IMR-90 (cell line): ENCODE measurements at regions not wholly inside any gene's neighbourhood (a gene's known extent, or its start where the extent isn't known, plus 50 kb on each side); places are given as distances from the start of the nearest gene placed in this dataset.

ENCODE experiments used
- ATAC-seq: fragments of 200-7000 bp; cut with Tn5 transposase; 2 replicates; pipeline ENCODE4 v1.9.1; 2020; ENCODE audit warnings: low read depth, mild to moderate bottlenecking, moderate library complexity
- BruUV-seq: library from RNA; stranded (reverse); fragments of 400-500 nt; replicated peaks from 2 replicates; lab custom pipeline; 2021; lab: Mats Ljungman, UMichigan
- CTCF ChIA-PET: fragments of 300-600 bp; formaldehyde crosslinking; extraction: SDS; loops from one replicate; lab custom pipeline; 2021; ENCODE audit warnings: antibody characterized with exemption; lab: Yijun Ruan, JAX
- POLR2A ChIA-PET: fragments of 300-600 bp; sonication (Branson Sonifier 250); formaldehyde crosslinking; loops from one replicate; lab custom pipeline; 2022; ENCODE audit warnings: antibody characterized with exemption; ENCODE audit not compliant: unreplicated experiment; lab: Charles Lee
- DNase-seq: peaks from one replicate; pipeline ENCODE4 v3.0.0; 2013
- H2AFZ ChIP-seq: replicated peaks from 2 replicates; pipeline ENCODE3; 2013; ENCODE audit warnings: low read length, mild to moderate bottlenecking; ENCODE audit not compliant: poor library complexity
- H2AK5ac ChIP-seq: 2 replicates; pipeline ENCODE4 v1.6.1; 2013; ENCODE audit warnings: low read depth, low read length, inconsistent platforms
- H2AK9ac ChIP-seq: replicated peaks from 2 replicates; pipeline ENCODE3; 2013; ENCODE audit warnings: mild to moderate bottlenecking, low read depth, low read length, moderate library complexity; ENCODE audit not compliant: poor library complexity
- H2BK120ac ChIP-seq: 2 replicates; pipeline ENCODE4 v1.6.1; 2013; ENCODE audit warnings: low read depth, low read length, inconsistent platforms
- H2BK15ac ChIP-seq: 3 replicates; pipeline ENCODE4 v1.6.1; 2013; ENCODE audit warnings: low read depth, low read length, inconsistent platforms
- H2BK20ac ChIP-seq: 2 replicates; pipeline ENCODE4 v1.6.1; 2013; ENCODE audit warnings: low read depth, mild to moderate bottlenecking, inconsistent platforms, low read length, moderate library complexity
- H2BK5ac ChIP-seq: 2 replicates; pipeline ENCODE4 v1.6.1; 2013; ENCODE audit warnings: mild to moderate bottlenecking, low read depth, low read length, inconsistent platforms; ENCODE audit not compliant: poor library complexity, severe bottlenecking
- H3K14ac ChIP-seq: replicated peaks from 2 replicates; pipeline ENCODE4 v1.6.1; 2013; ENCODE audit warnings: low read depth, low read length, inconsistent platforms
- H3K18ac ChIP-seq: 2 replicates; pipeline ENCODE4 v1.6.1; 2013; ENCODE audit warnings: low read depth, low read length, control low read depth
- H3K23ac ChIP-seq: 2 replicates; pipeline ENCODE4 v1.6.1; 2013; ENCODE audit warnings: low read depth, low read length, inconsistent platforms
- H3K27ac ChIP-seq: 2 replicates; pipeline ENCODE4 v1.5.1; 2013; ENCODE audit warnings: mild to moderate bottlenecking, control low read depth, low read length; ENCODE audit not compliant: insufficient read depth
- H3K27me3 ChIP-seq: 2 replicates; pipeline ENCODE4 v1.6.1; 2013; ENCODE audit warnings: low read length; ENCODE audit not compliant: control insufficient read depth, insufficient read depth
- H3K36me3 ChIP-seq: 2 replicates; pipeline ENCODE4 v1.6.1; 2013; ENCODE audit warnings: low read length, mixed read lengths; ENCODE audit not compliant: control insufficient read depth, insufficient read depth
- H3K4ac ChIP-seq: 2 replicates; pipeline ENCODE4 v1.6.1; 2013; ENCODE audit warnings: low read depth, low read length, inconsistent platforms
- H3K4me1 ChIP-seq: 2 replicates; pipeline ENCODE4 v1.6.1; 2013; ENCODE audit warnings: low read length, mixed read lengths; ENCODE audit not compliant: control insufficient read depth, insufficient read depth
- H3K4me2 ChIP-seq: 2 replicates; pipeline ENCODE4 v1.6.1; 2013; ENCODE audit warnings: low read depth, mild to moderate bottlenecking, control low read depth, low read length, moderate library complexity
- H3K4me3 ChIP-seq: 2 replicates; pipeline ENCODE4 v1.5.1; 2013; ENCODE audit warnings: low read depth, mild to moderate bottlenecking, control low read depth, low read length, moderate library complexity; ENCODE audit not compliant: insufficient read depth
- H3K56ac ChIP-seq: 2 replicates; pipeline ENCODE4 v1.6.1; 2013; ENCODE audit warnings: low read length, inconsistent platforms; ENCODE audit not compliant: insufficient read depth; ENCODE audit errors: extremely low read depth
- H3K79me1 ChIP-seq, 2 experiments: 2 replicates each; pipeline ENCODE4 v1.6.1; 2013; ENCODE audit warnings: low read length in 2 of 2, inconsistent platforms in 1 of 2, low read depth in 1 of 2
- H3K9ac ChIP-seq: 2 replicates; pipeline ENCODE4 v1.6.1; 2013; ENCODE audit warnings: low read depth, low read length, control low read depth
- H3K9me1 ChIP-seq: 2 replicates; pipeline ENCODE4 v1.6.1; 2013; ENCODE audit warnings: low read length, inconsistent platforms; ENCODE audit not compliant: insufficient read depth
- H3K9me3 ChIP-seq: 2 replicates; pipeline ENCODE4 v1.6.1; 2013; ENCODE audit warnings: low read length; ENCODE audit not compliant: control insufficient read depth, insufficient read depth
- H4K20me1 ChIP-seq: 2 replicates; pipeline ENCODE4 v1.6.1; 2013; ENCODE audit warnings: low read length, inconsistent platforms; ENCODE audit not compliant: insufficient read depth
- H4K5ac ChIP-seq: 2 replicates; pipeline ENCODE4 v1.6.1; 2013; ENCODE audit warnings: mild to moderate bottlenecking, low read depth, low read length, control low read depth
- H4K8ac ChIP-seq, 2 experiments: 2 replicates each; pipeline ENCODE4 v1.6.1; 2013; ENCODE audit warnings: low read depth in 2 of 2, low read length in 2 of 2, control low read depth in 1 of 2, inconsistent platforms in 1 of 2
- H4K91ac ChIP-seq: 2 replicates; pipeline ENCODE4 v1.6.1; 2013; ENCODE audit warnings: low read depth, low read length, inconsistent platforms; ENCODE audit not compliant: insufficient read depth
- SMC3 ChIP-seq: fragments of 150-350 bp; IDR thresholded peaks from 2 replicates; pipeline ENCODE4 v1.6.1; 2016; ENCODE audit warnings: low read depth, mild to moderate bottlenecking, antibody characterized with exemption, low read length, moderate library complexity
- WGBS, 2 experiments: methylation state at CpG; one replicate each; pipeline versions ENCODE4 v1.1.5 to v1.1.7; 2013; ENCODE audit warnings: missing lambda C conversion rate in 2 of 2; ENCODE audit not compliant: insufficient read length in 1 of 2; ENCODE audit errors: extremely low coverage in 2 of 2; 5-methylcytosine and 5-hydroxymethylcytosine counted together
- dilution Hi-C: fragments of 300-500 bp; cut with HindIII; formaldehyde crosslinking; loops from one replicate; pipeline ENCODE4 v1.14.3; 2018; ENCODE audit warnings: low sequenced_read_pairs; ENCODE audit not compliant: unreplicated experiment
- in situ Hi-C: fragments of 300-500 bp; cut with MboI; formaldehyde crosslinking; loops from 3 replicates; pipeline ENCODE4 v1.14.3; 2019; ENCODE audit warnings: low sequenced_read_pairs, inconsistent platforms, mixed read lengths
- intact Hi-C: fragments of 100-400 bp; cut with micrococcal nuclease; formaldehyde crosslinking; loops from 2 replicates; pipeline ENCODE4 v1.10.0; 2022

GRCh38 chr14:34228650-34228976, 233.4 kb downstream of the SPTSSA start:
- dilution Hi-C loops: no loop called here
- H3K18ac ChIP-seq: no peak overlapping the region
- no peak overlapping the region for H4K91ac ChIP-seq
- H2AK9ac ChIP-seq: no peak overlapping the region
- no peaks in the 10 kb centered on the region for H3K36me3 ChIP-seq
- no peaks in the 10 kb centered on the region for H3K27me3 ChIP-seq
- no peak overlapping the region for H3K27ac ChIP-seq
- no peak overlapping the region for H3K23ac ChIP-seq
- H3K4me3 ChIP-seq: no peak overlapping the region
- no peak overlapping the region for H3K4me2 ChIP-seq
- H3K4ac ChIP-seq: no peak overlapping the region
- no peak overlapping the region for H2BK120ac ChIP-seq
- TF ChIP-seq SMC3: no peak
- H2BK5ac ChIP-seq: no peak overlapping the region
- intact Hi-C loops: loop anchor here (1.0 to 5.0 kb wide), 2 partner anchors 389 to 1651 kb away; no protein-coding TSS in a partner anchor
- no peak overlapping the region for H3K14ac ChIP-seq
- in situ Hi-C loops: loop anchor here (10.0 kb wide), 1 partner anchor 384 kb away; no protein-coding TSS in a partner anchor
- no peaks in the 10 kb centered on the region for H4K20me1 ChIP-seq
- H3K56ac ChIP-seq: no peak overlapping the region
- no peak overlapping the region for H4K5ac ChIP-seq
- no CpG with 5 or more reads among the region's 5 CpGs for WGBS, 2 experiments
- ChIA-PET CTCF (interaction anchor here (0.7 to 1.1 kb wide), 8 partner anchors 10 to 436 kb away, joined by 3 to 5 read pairs (median 4); no protein-coding TSS in a partner anchor), POLR2A (no interaction called here)
- no peak overlapping the region for H2AFZ ChIP-seq
- H2AK5ac ChIP-seq: no peak overlapping the region
- DNase-seq (no peak), ATAC-seq (no peak)
- H4K8ac ChIP-seq: no peak overlapping the region
- no peak overlapping the region for H2BK20ac ChIP-seq
- H3K79me1 ChIP-seq: no peaks in the 10 kb centered on the region
- H3K9me3 ChIP-seq: no peaks in the 10 kb centered on the region
- no TSS peak for BruUV-seq
- no peak overlapping the region for H2BK15ac ChIP-seq
- H3K9ac ChIP-seq: no peak overlapping the region
- H3K9me1 ChIP-seq: no peaks in the 10 kb centered on the region
- H3K4me1 ChIP-seq: no peaks in the 10 kb centered on the region
